Mesenchymal stem cell (in vitro differentiated cells and primary cell): ENCODE measurements at regions not wholly inside any gene's neighbourhood (a gene's known extent, or its start where the extent isn't known, plus 50 kb on each side); places are given as distances from the start of the nearest gene placed in this dataset.

Experiments used
- DNase-seq: peaks from one replicate; pipeline ENCODE4 v3.0.0-alpha.2; 2013
- H2AFZ ChIP-seq: one replicate; pipeline ENCODE4 v1.6.1; 2013; ENCODE audit warnings: low read depth, mild to moderate bottlenecking, control low read depth, inconsistent platforms, low read length, moderate library complexity
- H2AK5ac ChIP-seq: 2 replicates; pipeline ENCODE4 v1.6.1; 2013; ENCODE audit warnings: low read length, moderate library complexity, mild to moderate bottlenecking, inconsistent platforms; ENCODE audit not compliant: severe bottlenecking
- H2BK120ac ChIP-seq: one replicate; pipeline ENCODE4 v1.6.1; 2013; ENCODE audit warnings: low read depth, mild to moderate bottlenecking, inconsistent platforms, low read length, moderate library complexity
- H2BK12ac ChIP-seq, 2 experiments: one replicate each; pipeline ENCODE4 v1.6.1; 2013; ENCODE audit warnings: inconsistent platforms in 2 of 2, low read length in 2 of 2, mild to moderate bottlenecking in 2 of 2, moderate library complexity in 2 of 2, control low read depth in 1 of 2
- H2BK15ac ChIP-seq: one replicate; pipeline ENCODE4 v1.6.1; 2013; ENCODE audit warnings: mild to moderate bottlenecking, low read depth, inconsistent platforms; ENCODE audit not compliant: poor library complexity, severe bottlenecking
- H2BK5ac ChIP-seq: 2 replicates; pipeline ENCODE4 v1.6.1; 2013; ENCODE audit warnings: low read depth, mild to moderate bottlenecking, low read length, control low read depth, inconsistent platforms; ENCODE audit not compliant: poor library complexity, severe bottlenecking
- H3K14ac ChIP-seq, 2 experiments: one replicate each; pipeline ENCODE4 v1.6.1; 2013; ENCODE audit warnings: inconsistent platforms in 2 of 2, low read length in 2 of 2, control low read depth in 1 of 2, mild to moderate bottlenecking in 1 of 2, moderate library complexity in 1 of 2
- H3K18ac ChIP-seq, 2 experiments: one replicate each; pipeline ENCODE4 v1.6.1; 2013; ENCODE audit warnings: inconsistent platforms in 2 of 2, low read length in 2 of 2, control low read depth in 1 of 2, low read depth in 1 of 2, mild to moderate bottlenecking in 1 of 2
- H3K23ac ChIP-seq, 2 experiments: one replicate each; pipeline ENCODE4 v1.6.1; 2013; ENCODE audit warnings: inconsistent platforms in 2 of 2, low read length in 2 of 2, mild to moderate bottlenecking in 2 of 2, moderate library complexity in 2 of 2, control low read depth in 1 of 2
- H3K27ac ChIP-seq: 2 replicates; pipeline ENCODE4 v1.5.1; 2013; ENCODE audit warnings: mild to moderate bottlenecking, moderate library complexity, low read length, control low read depth, inconsistent platforms; ENCODE audit not compliant: poor library complexity, severe bottlenecking
- H3K27me3 ChIP-seq, 2 experiments: 2 replicates each; pipeline versions ENCODE4 v1.6.1 to v1.7.0; 2013; ENCODE audit warnings: low read length in 2 of 2, mild to moderate bottlenecking in 2 of 2, moderate library complexity in 2 of 2, control low read depth in 1 of 2, inconsistent platforms in 1 of 2; ENCODE audit not compliant: control insufficient read depth in 1 of 2, insufficient read depth in 1 of 2
- H3K36me3 ChIP-seq, 2 experiments: 2 replicates each; pipeline versions ENCODE4 v1.6.1 to v1.7.0; 2013; ENCODE audit warnings: low read length in 2 of 2, control low read depth in 1 of 2, inconsistent platforms in 1 of 2, low read depth in 1 of 2, mild to moderate bottlenecking in 1 of 2; ENCODE audit not compliant: insufficient read depth in 2 of 2, control insufficient read depth in 1 of 2
- H3K4ac ChIP-seq, 2 experiments: one replicate each; pipeline ENCODE4 v1.6.1; 2013; ENCODE audit warnings: inconsistent platforms in 2 of 2, low read length in 2 of 2, mild to moderate bottlenecking in 2 of 2, moderate library complexity in 2 of 2, control low read depth in 1 of 2, low read depth in 1 of 2
- H3K4me1 ChIP-seq: 2 replicates; pipeline ENCODE4 v1.6.1; 2013; ENCODE audit warnings: low read depth, low read length, control low read depth; ENCODE audit not compliant: control insufficient read depth, insufficient read depth
- H3K4me2 ChIP-seq: 2 replicates; pipeline ENCODE4 v1.6.1; 2013; ENCODE audit warnings: low read length, mild to moderate bottlenecking, inconsistent platforms; ENCODE audit not compliant: poor library complexity, severe bottlenecking
- H3K4me3 ChIP-seq, 2 experiments: 2 replicates each; pipeline versions ENCODE4 v1.5.1 to v1.7.0; 2013; ENCODE audit warnings: low read length in 2 of 2, mild to moderate bottlenecking in 2 of 2, control low read depth in 1 of 2, low read depth in 1 of 2; ENCODE audit not compliant: insufficient read depth in 1 of 2
- H3K79me1 ChIP-seq: replicated peaks from 2 replicates; pipeline ENCODE4 v1.6.1; 2013; ENCODE audit warnings: mild to moderate bottlenecking, control low read depth, low read length, inconsistent platforms; ENCODE audit not compliant: poor library complexity, severe bottlenecking
- H3K9ac ChIP-seq: 2 replicates; pipeline ENCODE4 v1.7.0; 2013; ENCODE audit warnings: mild to moderate bottlenecking, low read length, moderate library complexity
- H3K9me3 ChIP-seq: 2 replicates; pipeline ENCODE4 v1.7.0; 2013; ENCODE audit warnings: mild to moderate bottlenecking, low read length; ENCODE audit not compliant: control insufficient read depth
- H4K8ac ChIP-seq: one replicate; pipeline ENCODE4 v1.6.1; 2013; ENCODE audit warnings: inconsistent platforms, mild to moderate bottlenecking, low read length, moderate library complexity
- H4K91ac ChIP-seq: one replicate; pipeline ENCODE4 v1.6.1; 2013; ENCODE audit warnings: mild to moderate bottlenecking, low read length, inconsistent platforms
- WGBS: methylation state at CpG from one replicate; pipeline ENCODE4 v1.1.7; 2013; ENCODE audit warnings: mixed read lengths; 5-methylcytosine and 5-hydroxymethylcytosine counted together

GRCh38 chr16:66107661-66108060, 258.8 kb upstream of the CDH5 start:
- Histone ChIP-seq H3K9ac (peak overlapping the region; percentile 30), H3K23ac (no peak overlapping the region), H3K9me3 (no peaks in the 10 kb centered on the region)

GRCh38 chr16:66103211-66103610, 263.3 kb upstream of the CDH5 start:
- no peak overlapping the region for H3K4me2 ChIP-seq
- no peak overlapping the region for H2BK120ac ChIP-seq
- H3K27ac ChIP-seq = no peak overlapping the region
- peak; percentile 74 for DNase-seq
- H3K4me3 ChIP-seq = no peak overlapping the region
- H3K9me3 ChIP-seq = no peaks in the 10 kb centered on the region
- no peaks in the 10 kb centered on the region for H3K79me1 ChIP-seq
- WGBS = 6% methylated on average over 4 of the region's 4 CpGs
- no peak overlapping the region for H4K8ac ChIP-seq
- no peak overlapping the region for H2BK5ac ChIP-seq
- no peak overlapping the region for H2AK5ac ChIP-seq
- no peak overlapping the region for H2BK12ac ChIP-seq
- H3K18ac ChIP-seq = no peak overlapping the region
- H2BK15ac ChIP-seq = no peak overlapping the region
- no peaks in the 10 kb centered on the region for H3K36me3 ChIP-seq
- H2AFZ ChIP-seq = no peak overlapping the region
- H3K23ac ChIP-seq = no peak overlapping the region
- H3K27me3 ChIP-seq = no peaks in the 10 kb centered on the region
- H3K4me1 ChIP-seq = no peaks in the 10 kb centered on the region
- H3K9ac ChIP-seq = no peak overlapping the region
- no peak overlapping the region for H3K14ac ChIP-seq
- no peak overlapping the region for H4K91ac ChIP-seq
- no peak overlapping the region for H3K4ac ChIP-seq

More at GRCh38 chr16:66107661-66108060, 258.8 kb upstream of the CDH5 start:
- 13% methylated on average over 1 of the region's 1 CpG for WGBS
- peaks cover 0 to 3% of the 10 kb centered on the region in 2 experiments for H3K27me3 ChIP-seq
- no peak overlapping the region for H2AK5ac ChIP-seq
- H3K4me3 ChIP-seq = no peak overlapping the region
- H3K36me3 ChIP-seq = no peaks in the 10 kb centered on the region
- H4K91ac ChIP-seq = no peak overlapping the region
- H3K4me2 ChIP-seq = no peak overlapping the region
- no peak overlapping the region for H3K18ac ChIP-seq
- no peak overlapping the region for H3K14ac ChIP-seq
- DNase-seq = peak; percentile 50
- no peak overlapping the region for H2BK15ac ChIP-seq
- H2AFZ ChIP-seq = no peak overlapping the region
- no peak overlapping the region for H2BK5ac ChIP-seq
- no peak overlapping the region for H3K4ac ChIP-seq
- H3K27ac ChIP-seq = no peak overlapping the region
- H2BK120ac ChIP-seq = no peak overlapping the region
- H3K79me1 ChIP-seq = no peaks in the 10 kb centered on the region
- H3K4me1 ChIP-seq = no peaks in the 10 kb centered on the region
- H4K8ac ChIP-seq = no peak overlapping the region
- no peak overlapping the region for H2BK12ac ChIP-seq

GRCh38 chr16:66099306-66099705, 267.2 kb upstream of the CDH5 start:
- Histone ChIP-seq H3K4me3 (no peak overlapping the region), H3K4me1 (no peaks in the 10 kb centered on the region), H3K79me1 (no peaks in the 10 kb centered on the region), H3K9ac (no peak overlapping the region), H3K14ac (no peak overlapping the region), H2BK15ac (no peak overlapping the region), H2BK120ac (no peak overlapping the region), H3K4ac (no peak overlapping the region), H4K8ac (no peak overlapping the region), H3K18ac (no peak overlapping the region), H2AFZ (no peak overlapping the region), H3K9me3 (no peaks in the 10 kb centered on the region), H3K36me3 (no peaks in the 10 kb centered on the region), H3K27ac (no peak overlapping the region), H2AK5ac (no peak overlapping the region), H2BK5ac (no peak overlapping the region), H3K23ac (no peak overlapping the region), H3K27me3 (no peaks in the 10 kb centered on the region), H2BK12ac (no peak overlapping the region), H3K4me2 (no peak overlapping the region), H4K91ac (no peak overlapping the region)
- DNase-seq = no peak
- 94% methylated on average over 4 of the region's 4 CpGs for WGBS

- Histone ChIP-seq H3K79me1 (no peaks in the 10 kb centered on the region), H3K9me3 (no peaks in the 10 kb centered on the region), H3K9ac (no peak overlapping the region), H3K4me3 (no peak overlapping the region), H3K14ac (peak overlapping the region in 1 of 2 experiments; percentile 42), H2BK15ac (no peak overlapping the region), H3K4ac (no peak overlapping the region), H3K27me3 (no peaks in the 10 kb centered on the region), H4K8ac (no peak overlapping the region), H2BK5ac (no peak overlapping the region), H3K36me3 (no peaks in the 10 kb centered on the region), H4K91ac (no peak overlapping the region), H3K4me1 (no peaks in the 10 kb centered on the region), H3K18ac (peak overlapping the region in 1 of 2 experiments; percentile 50), H2AFZ (no peak overlapping the region), H3K27ac (no peak overlapping the region), H3K23ac (no peak overlapping the region), H2BK12ac (peak overlapping the region in 1 of 2 experiments; percentile 73), H3K4me2 (no peak overlapping the region), H2BK120ac (no peak overlapping the region), H2AK5ac (no peak overlapping the region)
- WGBS = 73% methylated on average over 6 of the region's 6 CpGs
- DNase-seq = no peak
Observed at GRCh38 chr16:66097751-66098150, 268.7 kb upstream of the CDH5 start.
